ENCODE measurements at regions not wholly inside any gene's neighbourhood (a gene's known extent, or its start where the extent isn't known, plus 50 kb on each side); places are given as distances from the start of the nearest gene placed in this dataset.
A peak's percentile ranks its signal among the peaks of the same experiment; 100 is the strongest.
"Not testable (repeated sequence)": the region's sequence is repeated elsewhere in the genome, so short reads cannot be mapped to it uniquely, and the experiment has no call there.

DNA sequence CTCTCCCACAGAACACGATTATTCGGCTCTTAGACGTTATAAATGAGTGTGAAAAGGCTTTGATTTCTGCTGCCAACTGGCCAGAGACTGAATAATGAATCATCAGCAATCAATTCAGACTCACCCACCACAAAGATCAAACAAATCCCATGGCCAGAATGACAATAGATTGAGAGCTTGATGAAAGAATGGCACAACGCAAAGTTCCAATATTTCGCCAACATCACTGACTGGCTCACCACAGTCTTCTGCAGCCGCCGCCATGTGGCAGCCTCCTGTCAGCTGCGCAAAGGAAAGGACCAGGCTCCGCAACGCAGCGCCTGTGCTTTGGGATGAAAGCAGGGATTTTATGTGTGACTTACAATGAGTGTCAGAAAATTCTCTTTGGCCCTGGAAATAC is 104.4 kb upstream of the SOX11 start:
- no peak for DNase-seq

DNA sequence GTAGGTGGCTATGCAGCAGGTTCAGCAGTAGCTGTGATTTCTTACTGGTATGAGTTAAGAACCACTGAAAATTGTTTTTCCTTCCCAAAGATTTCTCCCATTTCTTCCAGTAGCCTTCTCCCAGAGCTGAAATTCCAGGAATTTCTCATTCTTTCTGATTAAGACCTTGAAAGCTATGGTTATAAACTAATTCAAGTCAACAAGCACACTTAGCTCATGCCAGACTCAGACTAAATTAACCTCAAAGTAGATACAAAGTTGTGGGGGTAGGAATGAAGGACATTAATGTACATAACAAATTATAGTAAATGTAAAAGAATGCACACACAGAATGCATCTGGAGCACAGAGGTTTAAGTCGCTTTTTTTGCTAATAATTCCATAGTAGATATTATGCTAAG is 103.6 kb upstream of the SOX11 start:
- no peak for DNase-seq

DNA sequence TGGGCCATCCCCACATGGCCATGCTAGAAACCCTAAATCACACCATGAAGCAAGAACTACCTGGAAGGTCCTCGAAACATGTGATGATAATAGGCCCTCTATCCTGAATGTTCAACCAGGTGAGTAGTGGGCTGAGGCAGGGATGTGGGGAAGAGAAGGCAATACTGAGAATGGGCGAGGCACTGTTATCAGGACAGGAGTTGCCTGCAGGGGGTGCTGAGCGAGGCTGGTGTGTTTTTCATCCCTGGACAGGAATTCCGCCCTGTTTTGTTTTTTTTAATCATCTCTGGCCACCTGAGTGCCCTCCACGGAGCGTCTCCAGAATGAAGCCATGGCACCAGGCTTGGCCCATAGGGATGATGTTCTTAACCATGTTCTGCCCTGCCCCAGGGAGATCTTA is 103.0 kb upstream of the SOX11 start:
- DNase-seq: no peak

DNA sequence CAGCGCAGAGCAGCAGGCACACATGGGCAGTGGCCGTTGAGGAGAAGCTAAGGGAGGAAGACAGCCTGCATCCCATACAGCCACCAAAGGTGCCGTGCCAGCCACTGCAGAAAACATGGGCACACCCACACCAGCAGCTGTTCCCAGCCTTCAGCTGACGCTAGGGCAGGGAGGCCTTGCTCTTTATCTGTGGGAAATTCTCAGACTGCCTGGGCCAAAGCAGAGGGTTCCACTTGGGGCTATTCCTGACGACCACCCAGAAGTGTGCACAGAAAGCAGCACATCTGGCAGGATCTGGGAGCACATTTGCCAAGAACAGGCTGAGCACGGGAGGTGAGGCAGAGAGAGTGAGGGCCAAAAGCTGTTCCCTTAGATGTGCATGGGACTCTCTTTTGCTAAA is 101.3 kb upstream of the SOX11 start:
- DNase-seq: peak; percentile 82

DNA sequence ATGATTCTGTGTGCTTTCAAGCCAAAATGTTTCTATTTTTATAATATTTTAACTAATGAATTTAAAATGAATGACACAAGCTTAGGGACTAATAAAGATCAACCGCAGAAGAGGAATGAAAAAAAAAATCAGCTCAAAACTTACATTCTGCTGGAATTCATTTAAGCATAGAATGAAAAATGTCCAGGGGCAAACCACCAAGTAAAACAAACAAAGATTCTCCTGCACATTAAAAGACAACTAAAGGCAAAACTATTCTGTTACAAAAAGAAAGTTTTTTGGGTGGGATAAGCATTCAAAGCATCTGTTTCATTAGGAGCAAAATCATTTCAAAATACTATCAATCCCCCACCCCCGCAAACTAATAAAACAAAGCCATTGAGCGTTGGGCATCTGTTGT is 99.3 kb upstream of the SOX11 start:
- DNase-seq: no peak

DNA sequence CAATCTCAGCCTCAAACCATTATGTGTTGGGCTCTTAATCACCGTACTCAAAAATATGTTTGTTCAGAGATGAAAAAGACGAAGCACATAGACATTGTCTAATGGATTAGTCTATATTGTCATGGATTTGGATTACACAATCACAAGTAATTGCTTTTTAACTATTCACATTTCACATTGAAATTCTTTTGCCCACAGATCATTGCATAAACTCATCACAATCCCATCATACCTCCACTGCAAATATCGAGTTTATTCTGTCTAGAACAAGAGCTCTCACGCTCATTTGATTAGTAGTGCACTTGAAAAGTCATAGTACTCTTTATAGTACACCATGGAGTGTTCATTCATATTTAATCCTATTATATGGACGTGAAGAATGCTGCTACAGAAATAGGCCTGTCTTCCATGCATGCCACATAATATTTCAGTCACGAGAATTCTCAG is 97.9 kb upstream of the SOX11 start:
- no peak for DNase-seq

DNA sequence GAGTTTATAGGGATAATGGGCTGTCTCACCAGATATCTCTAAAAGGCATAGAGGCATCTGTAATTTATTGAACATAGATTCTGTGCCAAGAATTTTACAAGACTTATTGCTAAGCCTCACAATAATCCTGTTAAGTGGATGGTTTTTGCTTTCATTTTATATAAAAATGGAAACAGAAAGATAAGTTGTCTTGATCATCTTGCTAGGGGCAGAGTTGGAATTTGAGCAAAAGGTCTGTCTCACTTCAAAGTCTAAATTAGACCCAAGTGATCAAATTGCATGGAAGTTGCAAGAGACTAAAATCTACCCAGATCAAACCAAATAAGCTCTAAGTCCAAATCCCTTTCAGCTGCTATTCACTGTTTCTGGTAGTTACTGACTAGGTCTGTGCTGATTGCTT is 95.3 kb upstream of the SOX11 start:
- DNase-seq: no peak

DNA sequence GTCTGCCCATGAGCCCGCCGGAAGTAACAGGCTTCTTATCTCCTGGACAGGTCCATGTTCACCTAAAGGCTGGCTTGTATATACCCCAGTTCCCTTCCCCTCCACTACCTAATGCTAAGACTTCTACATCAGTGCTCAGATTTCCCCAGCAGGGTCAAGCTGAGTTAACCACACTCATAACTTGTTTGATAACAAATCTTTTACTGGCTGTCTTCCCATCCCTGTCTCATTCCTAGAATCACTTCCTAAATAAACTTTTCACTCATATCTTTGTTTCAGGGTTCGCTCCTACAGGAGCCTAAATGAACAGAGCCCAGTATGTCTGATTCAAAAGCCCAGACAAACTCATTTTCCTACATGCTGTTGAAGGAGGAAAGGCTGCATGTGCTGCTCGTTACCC is 94.0 kb upstream of the SOX11 start:
- DNase-seq: no peak

DNA sequence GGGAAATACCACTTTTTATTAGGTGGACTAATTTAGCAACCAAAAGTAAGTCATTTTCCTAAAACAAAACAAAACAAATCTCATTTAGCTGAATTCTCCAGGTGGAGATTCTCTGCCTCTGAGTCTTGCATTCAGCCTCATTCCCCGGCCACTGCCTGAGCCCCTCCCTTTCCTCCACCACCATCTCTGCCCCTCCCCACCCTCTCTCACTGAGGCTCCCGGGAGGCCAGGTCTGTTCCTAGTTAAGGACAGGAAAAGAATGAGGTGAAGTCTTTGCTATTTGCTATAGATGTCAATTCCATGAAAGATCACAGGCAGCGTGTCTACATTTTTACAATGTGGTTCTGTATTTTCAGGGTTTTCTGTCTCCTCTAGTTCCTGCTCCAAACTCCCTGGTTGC is 83.0 kb upstream of the SOX11 start:
- DNase-seq: no peak

DNA sequence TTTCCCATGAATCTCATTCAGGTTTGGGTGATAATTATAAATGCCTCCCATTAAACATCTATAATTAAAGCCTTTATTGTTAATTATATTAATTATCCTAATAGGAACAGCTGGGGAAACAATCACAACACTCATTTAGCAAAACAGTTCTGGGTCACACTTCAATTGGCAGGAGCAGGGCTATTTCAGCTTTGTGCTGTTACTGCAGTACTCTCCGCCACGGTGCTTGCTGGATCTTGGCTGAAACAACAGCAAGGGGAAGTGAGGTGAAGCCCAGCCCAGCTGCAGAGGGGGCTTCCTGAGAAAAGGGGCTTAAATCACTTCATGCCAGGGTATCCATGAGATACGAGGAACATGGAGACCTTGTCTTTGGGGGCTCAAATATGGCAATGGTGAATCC is 79.5 kb upstream of the SOX11 start:
- DNase-seq: no peak

DNA sequence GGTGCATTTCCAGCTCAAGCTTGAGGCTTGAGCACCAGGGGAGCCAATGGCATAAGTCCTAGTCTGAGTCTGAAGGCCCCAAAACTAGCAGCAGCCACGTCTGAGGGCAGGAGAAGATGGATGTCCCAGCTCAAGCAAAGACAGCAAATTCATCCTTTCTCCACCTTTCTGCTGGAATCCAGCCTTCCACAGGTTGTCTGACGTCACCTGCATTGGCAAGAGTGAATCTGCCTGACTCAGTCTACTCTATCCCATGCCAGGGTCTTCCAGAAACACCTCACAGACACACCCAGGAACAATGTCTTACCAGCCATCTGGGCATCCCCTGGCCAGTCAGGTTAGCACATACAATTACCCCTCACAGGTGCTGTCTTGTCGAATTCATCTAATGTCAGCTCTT is 76.2 kb upstream of the SOX11 start:
- DNase-seq: no peak

DNA sequence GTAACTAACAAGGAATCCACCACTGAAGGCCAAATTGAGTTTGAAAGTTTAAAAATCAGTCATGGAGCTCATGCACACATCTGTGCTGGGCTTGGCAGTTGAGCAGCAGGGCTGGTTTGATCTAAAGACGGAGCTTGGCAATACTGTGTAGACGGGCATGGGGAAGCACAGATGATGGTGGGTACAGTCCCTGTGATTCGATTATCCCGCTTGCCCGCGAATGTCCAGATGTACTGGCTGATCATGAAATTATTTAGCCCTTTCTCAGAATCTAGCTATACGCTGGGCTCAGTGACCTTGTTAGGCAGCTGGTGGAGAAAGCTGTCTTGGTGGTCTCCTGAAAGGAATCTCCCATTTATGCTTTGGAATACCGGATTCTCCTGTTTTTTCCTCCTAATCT is 74.8 kb upstream of the SOX11 start:
- peak; percentile 73 for DNase-seq

DNA sequence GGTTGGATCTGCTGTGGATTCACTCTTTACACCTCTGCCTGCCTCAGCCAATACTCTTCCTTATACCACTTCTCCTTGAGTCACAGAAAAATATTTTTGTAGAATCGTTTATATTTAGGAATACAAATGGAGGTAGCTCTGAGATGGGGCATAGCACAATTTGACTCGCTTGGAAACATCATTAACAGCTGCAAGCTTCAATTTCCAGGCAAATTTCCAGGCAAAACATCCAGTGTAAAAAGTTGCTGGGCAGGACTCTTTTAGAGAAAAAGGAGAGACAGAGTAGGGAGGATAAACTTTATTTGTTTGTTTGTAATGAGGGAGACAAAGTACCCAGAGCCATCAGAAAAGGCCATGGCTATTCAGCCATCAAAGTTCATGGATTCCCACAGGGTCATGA is 74.4 kb upstream of the SOX11 start:
- DNase-seq: peak; percentile 42

DNA sequence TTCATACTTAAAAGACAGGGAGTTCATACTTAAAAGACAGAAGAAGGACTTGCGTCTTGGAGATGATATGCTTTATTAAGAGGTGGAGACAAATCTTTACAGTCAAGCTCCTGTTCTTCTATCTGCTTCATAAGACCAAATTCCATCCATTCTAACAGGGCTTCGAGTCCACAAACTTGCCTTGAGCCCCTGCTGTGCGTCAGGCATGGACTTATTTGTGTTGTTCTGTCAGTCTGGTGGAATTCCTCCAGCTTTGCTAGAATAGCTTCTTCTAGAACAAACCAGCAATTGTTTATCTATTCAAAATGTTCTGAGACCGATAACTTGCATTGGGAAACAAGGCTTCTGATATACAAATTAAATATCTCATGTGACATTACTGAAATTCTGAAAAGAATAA is 73.9 kb upstream of the SOX11 start:
- no peak for DNase-seq

DNA sequence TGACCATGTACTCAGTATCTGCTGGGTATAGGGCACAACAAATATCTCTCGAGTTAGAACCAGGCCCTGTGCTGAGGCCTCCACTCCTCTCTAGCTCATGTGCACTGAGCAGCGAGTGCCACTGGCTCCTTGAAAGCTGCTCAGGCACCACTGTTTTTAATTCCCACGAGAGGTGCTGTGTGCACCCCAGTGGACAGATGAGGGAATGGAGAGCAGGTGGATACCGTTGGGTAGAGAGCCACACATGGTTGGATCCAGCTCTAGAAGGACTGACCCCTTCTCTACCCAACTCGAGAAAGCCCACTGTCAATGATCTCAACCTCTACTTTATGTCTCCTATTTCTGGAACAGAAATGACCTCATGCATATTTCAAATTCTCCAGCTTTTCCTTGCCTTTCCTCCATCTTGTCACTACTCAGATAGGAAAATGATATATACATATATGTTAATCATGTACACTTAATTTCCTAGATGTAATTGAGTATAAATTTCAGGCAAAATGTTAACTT is 66.6 kb upstream of the SOX11 start:
- DNase-seq: not testable (repeated sequence)

DNA sequence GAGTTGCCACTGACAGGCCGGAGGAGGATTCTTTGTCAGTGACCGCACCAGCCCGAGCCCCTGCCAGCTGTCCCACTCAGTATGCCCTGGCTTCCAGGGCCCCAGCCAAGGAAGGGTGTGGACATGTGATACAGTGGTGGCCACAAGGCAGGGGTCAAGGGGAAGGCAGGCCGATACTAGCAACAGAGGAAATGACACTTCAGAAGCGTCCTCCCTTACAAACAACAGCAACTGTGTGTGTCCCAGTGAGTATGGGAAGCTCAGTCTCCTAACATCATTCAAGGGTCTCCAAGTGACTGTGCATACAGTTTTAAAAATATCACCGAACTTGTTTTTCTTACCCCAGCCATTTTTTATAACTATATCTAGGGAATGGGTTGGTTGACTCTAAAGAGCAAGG is 63.7 kb upstream of the SOX11 start:
- DNase-seq: not testable (repeated sequence)

DNA sequence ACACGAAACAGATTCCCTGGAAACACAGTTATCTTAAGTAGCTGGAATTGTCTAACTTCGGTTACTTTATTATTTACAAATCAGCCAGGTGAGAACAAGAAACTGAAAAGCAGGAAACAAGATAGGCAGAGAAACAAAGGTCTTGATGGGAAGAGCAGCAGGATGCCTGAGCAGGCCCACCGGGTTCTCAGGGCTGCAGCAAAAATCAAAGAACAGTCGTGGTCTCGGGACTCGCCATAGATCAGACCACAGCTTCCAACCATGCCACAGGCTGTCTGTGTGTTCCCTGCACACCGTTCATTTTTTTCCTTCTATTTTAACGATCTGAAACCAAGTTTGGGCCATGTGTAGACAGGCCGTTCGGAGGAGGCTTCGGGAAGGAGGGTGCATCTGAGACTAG is 62.7 kb upstream of the SOX11 start:
- not testable (repeated sequence) for DNase-seq

DNA sequence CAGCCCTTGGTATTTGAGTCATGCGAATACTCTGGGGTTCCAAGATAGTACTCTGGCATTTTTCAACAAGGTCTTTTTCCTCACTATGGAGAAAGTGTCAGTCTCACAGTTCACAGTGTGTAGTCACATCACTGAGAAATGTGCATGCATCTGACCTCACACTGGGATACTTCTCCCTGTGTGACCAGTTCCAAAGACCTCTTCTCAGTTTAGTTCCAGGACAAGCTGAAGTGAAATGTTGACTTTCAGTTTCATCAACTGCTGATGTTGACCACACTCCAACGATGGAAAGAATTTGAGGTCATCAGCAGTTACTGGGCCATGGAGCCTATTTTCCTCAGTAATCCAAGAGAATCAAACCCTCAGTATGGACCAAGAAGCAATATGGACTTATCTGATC is 55.1 kb upstream of the SOX11 start:
- not testable (repeated sequence) for DNase-seq

All from right hindlimb (tissue), 1 donor.